ENCODE measurements at regions not wholly inside any gene's neighbourhood (a gene's known extent, or its start where the extent isn't known, plus 50 kb on each side); places are given as distances from the start of the nearest gene placed in this dataset.

DNA sequence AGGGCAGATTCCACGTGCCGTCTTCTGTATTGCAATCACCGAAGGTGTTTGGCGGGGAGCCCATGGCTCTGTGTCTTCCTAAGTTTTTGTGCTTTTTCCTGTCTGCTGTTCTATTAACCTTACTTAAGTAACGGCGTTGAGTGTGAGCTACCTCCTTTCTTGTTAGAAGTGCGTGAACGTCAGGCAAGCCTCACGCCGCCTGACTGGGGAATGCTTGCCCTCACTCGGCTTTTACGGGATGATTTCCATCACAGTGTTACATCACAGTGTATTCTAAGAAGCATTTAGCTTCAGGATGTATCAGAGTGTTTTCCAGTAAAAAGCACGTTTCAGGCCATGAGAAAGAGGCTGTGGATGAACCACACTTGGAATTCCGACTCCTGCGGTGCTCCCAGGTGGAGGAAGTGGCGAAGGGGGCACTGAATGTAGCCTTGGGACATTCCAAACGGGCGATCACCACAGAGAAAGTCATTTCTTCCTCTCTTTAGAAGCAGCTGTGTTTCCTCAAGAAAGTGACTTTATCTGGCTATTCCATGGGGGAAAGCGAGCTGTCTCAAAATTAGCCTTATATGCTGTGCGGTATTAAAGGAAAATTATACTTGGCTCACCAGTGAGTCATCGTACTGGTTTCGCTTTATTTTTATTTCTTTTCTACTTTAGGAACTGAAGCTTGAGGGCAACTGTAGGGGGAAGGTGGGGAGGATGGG, 290.7 kb downstream of the KLF6 start:
- in situ Hi-C loops (cut with HindIII; ENCODE audit: low pct_unique_long_range_greater_than_20kb, low sequenced_read_pairs), result no loop called here
- DNase-seq (ENCODE audit: low read depth, low spot score), result no peak

DNA sequence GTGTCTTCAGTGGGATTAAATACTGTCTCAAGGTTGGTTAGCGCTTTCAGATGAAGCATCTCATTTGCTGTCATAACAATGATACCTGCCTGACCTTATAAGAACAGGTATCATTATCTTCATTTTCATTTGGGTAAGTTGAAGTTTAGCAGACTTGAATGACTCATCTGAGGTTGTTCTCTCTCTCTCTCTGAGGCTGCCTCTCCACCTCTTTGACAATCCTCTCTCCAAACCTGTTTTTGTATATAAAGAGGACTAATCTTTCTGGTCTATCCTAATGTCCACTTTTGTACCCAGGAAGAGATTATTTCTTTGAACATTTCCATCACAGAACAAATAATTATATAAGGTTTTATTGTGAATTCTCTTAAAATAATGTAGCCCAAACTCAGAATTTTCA, 291.4 kb downstream of the KLF6 start:
- in situ Hi-C loops (cut with HindIII; ENCODE audit: low pct_unique_long_range_greater_than_20kb, low sequenced_read_pairs), result no loop called here
- DNase-seq (ENCODE audit: low read depth, low spot score), result no peak

DNA sequence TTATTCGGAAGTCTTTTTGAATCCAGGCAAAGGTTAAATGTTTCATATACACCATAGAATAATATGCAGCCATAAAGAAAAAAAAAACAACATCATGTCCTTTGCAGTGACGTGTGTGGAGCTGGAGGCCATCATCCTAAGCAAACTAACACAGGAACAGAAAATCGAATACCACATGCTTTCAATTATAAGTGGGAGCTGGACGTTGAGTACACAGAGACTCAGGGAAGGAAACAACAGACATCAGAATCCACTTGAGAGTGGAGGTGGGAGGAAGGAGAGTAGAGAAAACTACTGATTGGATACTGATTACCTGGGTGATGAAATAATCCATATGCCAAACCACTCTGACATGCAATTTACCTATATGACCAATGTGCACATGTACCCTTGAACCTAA, 293.4 kb downstream of the KLF6 start:
- in situ Hi-C loops (cut with HindIII; ENCODE audit: low pct_unique_long_range_greater_than_20kb, low sequenced_read_pairs), result no loop called here
- no peak for DNase-seq (ENCODE audit: low read depth, low spot score)

DNA sequence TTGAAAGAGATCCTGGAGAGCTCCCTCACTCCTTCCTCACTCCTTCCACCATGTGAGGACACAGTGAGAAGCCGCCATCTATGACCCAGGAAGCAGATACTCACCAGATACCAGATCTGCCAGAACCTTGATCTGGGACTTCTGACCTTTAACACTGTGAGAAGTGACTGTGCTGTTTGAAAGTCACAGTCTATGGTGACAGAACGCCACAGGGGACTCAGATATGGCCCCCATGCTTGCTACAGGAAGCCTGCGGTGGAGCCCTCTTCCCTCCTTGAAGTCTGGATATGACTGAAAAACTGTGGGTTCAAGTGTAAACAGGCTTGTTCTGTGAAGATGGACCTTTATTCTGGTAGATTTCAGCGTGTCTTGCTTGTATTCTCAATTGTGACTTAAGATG, 297.8 kb downstream of the KLF6 start:
- no peak for DNase-seq (ENCODE audit: low read depth, low spot score)
- in situ Hi-C loops (cut with HindIII; ENCODE audit: low pct_unique_long_range_greater_than_20kb, low sequenced_read_pairs), result no loop called here

DNA sequence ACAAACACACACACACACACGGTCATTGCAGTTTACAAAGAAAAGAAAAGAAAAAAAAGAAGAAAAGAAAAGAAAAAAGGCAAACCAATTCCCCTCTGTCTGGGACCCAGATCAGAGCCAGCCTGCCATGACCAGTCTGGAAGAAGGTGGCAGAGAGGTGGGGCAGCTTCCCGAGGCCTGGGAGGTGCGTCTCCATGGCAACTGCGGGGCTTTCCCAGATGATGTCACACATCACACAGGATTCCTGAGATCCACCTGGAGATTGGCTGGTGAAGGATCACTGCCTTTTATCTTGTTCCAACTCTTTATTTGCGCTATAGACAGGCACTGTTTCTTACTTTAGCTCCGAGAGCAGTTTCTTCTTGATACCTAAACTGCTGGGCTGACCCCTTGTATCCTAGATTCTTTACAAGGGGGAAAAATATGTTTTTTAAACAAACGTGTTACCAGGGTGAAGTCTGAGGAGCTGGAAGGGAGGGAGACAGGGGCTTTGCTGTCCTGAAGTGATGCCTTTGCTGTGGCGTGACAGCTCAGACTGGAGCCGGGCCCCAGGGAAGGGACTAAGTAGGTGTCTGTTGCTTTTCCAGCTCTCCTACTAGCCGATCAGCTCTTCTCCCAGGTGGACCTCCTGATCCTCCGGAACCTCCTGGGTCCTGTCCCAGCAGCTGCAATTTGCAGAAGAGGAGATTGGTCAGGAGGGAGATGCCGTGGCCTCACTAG, 298.5 kb downstream of the KLF6 start:
- in situ Hi-C loops (cut with HindIII; ENCODE audit: low pct_unique_long_range_greater_than_20kb, low sequenced_read_pairs), result no loop called here
- DNase-seq (ENCODE audit: low read depth, low spot score), result no peak

DNA sequence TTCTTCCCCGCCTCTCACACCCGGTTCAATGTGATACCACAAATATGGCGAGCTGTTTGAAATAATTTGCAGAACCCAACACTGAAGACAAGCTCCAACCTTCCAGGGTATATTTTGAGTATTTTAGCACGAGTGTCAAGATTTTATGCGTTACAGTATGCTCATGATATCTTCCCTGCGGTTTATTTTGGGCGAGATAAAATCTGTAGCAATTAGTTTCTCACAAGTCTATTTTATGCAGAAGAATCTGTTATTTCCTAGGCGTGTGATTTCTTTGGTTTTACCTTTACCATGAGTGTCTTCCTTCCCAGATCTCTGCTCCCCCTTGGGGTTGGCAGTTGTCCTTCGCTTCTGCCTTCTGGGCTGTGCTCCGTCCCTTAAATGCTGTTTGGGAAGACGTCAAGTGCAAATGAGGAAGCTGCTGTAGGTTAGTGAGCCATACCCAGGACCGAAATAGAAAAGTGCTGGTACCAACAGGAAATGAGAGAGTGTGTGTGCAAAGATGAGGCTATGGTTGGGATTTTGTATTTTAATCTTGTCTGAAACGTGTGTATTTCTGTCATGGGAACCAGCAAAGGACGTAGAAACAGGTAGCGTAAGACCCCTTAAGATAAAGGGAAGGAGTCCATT, 299.8 kb downstream of the KLF6 start:
- no peak for DNase-seq (ENCODE audit: low read depth, low spot score)
- in situ Hi-C loops (cut with HindIII; ENCODE audit: low pct_unique_long_range_greater_than_20kb, low sequenced_read_pairs), result no loop called here

DNA sequence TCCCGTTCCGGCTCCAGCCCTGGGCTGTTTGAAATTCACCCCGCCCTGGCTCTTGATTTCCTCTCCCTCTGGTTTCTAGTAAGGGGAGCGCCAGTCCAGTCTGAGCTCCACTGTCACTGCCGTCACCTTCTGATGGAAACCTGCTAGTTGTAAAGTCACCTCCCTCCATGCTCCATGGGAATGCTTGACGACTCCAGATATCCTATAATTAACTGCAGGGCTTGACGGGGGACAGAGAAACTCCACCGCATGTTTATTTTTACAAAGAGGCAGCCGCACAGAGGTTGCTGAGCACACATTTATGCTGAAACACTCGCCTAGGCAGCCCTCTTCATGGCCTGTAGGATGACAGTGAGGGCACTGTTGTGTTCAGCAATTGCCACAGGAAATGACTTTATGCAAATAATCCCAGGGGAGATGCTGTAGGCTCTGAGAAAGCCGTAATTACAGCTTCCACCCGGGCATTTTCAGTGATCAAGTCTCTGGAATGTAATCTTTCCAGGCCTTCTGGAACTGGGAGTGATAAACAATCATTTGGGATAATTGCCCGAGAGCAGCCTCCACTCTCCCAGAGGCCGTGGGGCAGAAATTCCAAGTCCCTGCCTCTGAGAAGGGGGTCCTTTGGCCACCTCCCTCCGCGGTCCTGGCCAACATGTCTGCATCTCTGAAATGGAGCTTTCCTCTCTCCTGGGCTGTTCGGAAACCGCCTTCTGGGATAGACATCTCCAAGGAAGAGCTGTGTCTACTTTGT, 300.5 kb downstream of the KLF6 start:
- no peak for DNase-seq (ENCODE audit: low read depth, low spot score)
- in situ Hi-C loops (cut with HindIII; ENCODE audit: low pct_unique_long_range_greater_than_20kb, low sequenced_read_pairs), result no loop called here

DNA sequence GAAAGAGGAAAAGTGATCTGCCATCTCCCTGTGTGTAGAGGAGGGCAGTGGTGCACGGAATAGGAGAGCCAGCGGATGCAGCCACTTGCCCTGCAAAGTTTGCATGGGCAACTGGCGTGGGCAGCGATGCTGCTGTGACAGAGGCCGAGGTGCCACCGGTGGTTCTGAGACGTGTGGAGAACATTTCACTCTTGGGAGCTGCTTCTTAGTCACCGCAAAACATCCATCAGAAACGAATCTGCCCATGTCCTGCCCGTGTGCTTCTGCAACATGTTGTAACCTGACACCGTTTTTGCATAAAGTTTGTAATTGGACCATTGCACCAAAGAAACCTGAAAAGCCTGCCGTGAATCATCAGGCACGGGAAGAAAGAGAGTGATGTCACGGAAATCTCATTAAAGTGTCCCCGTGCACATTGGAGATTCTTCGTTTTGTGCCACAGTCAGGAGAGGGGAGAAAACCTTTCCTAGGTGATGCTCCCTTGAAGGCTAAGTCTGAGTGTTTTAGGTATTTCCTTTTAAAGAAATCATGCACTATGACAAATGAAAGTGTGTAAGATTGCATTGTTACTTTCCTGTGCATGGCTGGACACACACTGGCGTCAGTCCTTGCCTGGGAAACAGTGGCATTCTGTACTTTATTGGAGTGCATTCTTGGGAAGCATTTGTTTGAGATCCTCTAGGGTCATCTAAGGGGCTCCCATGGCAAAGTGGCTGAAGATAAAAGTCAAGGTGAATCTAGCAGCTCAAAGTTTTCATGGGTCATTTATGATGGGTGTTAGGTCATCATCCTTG, 302.6 kb downstream of the KLF6 start:
- in situ Hi-C loops (cut with HindIII; ENCODE audit: low pct_unique_long_range_greater_than_20kb, low sequenced_read_pairs), result no loop called here
- DNase-seq (ENCODE audit: low read depth, low spot score), result no peak

DNA sequence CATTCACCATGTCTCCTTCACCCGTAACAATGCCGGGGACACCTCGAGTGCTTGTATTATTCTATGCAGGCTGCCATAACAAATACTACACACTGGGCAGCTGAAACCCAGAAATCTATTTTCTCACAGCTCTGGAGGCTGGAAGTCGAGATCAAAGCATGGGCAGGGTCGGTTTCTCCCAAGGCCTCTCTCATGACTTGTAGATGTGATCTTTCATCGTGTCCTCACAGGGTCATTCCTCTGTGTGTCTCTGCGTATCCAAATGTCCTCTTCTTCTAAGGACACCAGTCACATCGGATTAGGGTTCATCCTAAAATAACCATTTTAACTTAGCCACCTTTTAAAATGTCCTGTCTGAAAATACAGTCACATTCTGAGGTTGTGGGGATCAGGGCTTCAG, 303.5 kb downstream of the KLF6 start:
- DNase-seq (ENCODE audit: low read depth, low spot score), result no peak
- in situ Hi-C loops (cut with HindIII; ENCODE audit: low pct_unique_long_range_greater_than_20kb, low sequenced_read_pairs), result no loop called here

DNA sequence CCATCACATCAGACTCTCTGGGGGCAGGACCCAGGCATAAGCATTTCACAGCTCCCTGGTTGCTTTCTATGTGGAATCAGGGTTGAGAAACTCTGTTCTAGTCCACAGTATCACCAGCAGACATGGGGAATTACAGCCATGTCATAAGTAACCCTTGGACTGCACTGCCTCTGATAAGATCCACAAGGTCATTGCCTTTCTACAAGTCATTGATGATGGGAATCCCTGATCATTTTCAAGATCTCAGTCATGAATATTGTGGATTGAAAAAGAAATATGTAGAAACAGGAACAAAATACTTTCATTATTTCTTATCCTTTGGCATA, 304.1 kb downstream of the KLF6 start:
- in situ Hi-C loops (cut with HindIII; ENCODE audit: low pct_unique_long_range_greater_than_20kb, low sequenced_read_pairs), result no loop called here
- no peak for DNase-seq (ENCODE audit: low read depth, low spot score)

DNA sequence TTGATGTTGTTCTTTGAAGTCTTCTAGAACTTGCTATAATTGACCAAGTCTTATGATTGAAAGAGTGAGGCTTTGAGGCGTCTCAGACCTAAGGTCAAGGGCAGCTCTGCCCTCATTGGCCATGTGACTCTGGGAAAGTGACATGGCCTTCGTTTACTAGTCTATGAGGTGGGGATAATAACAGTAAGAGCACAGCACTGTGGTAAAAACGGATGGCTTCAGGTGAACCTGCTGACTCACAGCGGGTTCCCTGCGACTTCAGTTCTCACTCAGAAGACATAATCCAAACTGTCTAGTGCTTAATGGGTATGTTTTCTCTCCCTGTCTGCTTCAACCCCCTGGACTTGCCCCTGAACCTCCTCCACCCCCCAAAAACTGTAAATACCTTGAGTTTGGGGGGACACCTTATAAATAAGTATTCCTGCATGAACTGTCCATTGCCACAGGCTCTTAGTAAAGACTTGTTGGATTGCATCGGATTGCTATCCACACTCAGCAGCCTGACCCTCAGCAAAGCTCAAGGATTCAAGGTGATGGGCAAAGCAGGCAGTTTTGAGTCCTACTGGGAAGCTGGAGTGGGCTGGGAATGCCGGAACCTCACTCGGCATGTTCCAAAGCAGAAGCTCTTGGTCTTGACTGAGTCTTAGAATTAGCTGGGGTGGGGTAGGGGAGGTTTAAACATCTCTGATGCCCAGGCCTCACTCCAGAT, 304.6 kb downstream of the KLF6 start:
- in situ Hi-C loops (cut with HindIII; ENCODE audit: low pct_unique_long_range_greater_than_20kb, low sequenced_read_pairs), result no loop called here
- DNase-seq (ENCODE audit: low read depth, low spot score), result no peak

DNA sequence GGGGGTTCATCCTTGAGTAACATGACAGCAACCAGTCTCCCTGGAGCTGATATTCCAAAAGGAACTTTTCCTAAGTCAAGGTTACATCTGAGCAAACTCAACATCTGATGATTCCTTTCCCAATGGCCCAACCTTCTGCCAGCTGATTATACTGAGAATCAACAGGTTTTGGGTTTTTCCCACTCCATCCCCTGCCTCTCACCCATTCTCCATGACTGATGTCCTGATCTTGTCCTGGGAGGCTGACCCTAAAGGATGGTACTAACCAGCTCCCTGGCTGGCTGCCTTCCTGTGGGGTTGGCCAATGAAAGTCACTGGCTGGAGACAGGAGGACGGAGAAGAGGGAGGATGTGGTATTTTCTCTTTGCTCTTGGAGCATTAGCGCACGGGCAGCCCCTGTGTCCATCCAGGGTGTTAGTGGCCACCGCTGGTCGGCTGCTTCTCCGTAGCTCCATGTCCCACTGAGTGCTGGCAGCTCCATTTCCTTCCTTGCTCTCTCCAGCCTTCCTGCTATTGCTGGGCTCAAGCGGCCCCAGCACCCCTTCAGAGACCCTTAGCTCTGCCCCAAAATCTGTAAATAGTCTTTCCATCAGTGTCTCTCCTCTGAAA, 306.2 kb upstream of the PITRM1 start:
- in situ Hi-C loops (cut with HindIII; ENCODE audit: low pct_unique_long_range_greater_than_20kb, low sequenced_read_pairs), result no loop called here
- DNase-seq (ENCODE audit: low read depth, low spot score), result no peak

DNA sequence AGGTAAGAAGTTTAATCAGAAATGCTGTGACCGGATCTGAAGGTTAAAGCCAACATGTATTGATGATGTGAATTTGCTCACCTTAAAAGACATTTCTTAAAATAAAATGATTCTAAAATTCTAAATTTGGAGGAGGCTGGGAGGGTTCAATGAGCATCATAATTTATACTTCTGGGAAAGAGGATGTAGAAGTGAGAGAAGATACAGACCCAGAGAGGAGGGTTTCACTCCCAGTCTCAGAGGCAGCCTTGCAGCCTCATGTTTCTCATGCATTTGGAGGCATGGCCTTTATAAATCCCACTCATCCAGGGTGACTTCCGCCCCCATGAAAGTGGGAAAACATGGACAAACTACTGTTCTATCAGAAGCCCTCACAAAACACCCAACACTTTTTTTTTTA, 305.6 kb upstream of the PITRM1 start:
- in situ Hi-C loops (cut with HindIII; ENCODE audit: low pct_unique_long_range_greater_than_20kb, low sequenced_read_pairs), result no loop called here
- no peak for DNase-seq (ENCODE audit: low read depth, low spot score)

DNA sequence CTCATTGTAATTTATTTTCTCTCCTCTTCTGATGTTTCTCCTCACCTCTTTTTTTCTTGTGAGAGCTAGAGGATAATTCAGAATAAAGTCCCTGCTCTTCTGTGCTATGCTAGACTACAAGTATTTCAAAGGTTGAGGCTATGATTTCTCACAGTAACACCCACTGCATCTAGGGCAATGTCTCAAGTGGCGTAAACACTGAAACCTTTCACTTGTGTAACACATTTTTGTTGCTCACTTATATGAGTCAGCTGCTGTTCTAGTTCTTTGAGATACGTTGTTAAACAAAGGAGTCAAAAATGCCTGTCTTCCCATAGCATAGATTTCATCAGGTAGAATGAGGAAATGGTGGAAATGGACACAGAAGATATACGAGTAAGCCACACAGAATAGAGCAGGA, 305.1 kb upstream of the PITRM1 start:
- DNase-seq (ENCODE audit: low read depth, low spot score), result no peak
- in situ Hi-C loops (cut with HindIII; ENCODE audit: low pct_unique_long_range_greater_than_20kb, low sequenced_read_pairs), result no loop called here

DNA sequence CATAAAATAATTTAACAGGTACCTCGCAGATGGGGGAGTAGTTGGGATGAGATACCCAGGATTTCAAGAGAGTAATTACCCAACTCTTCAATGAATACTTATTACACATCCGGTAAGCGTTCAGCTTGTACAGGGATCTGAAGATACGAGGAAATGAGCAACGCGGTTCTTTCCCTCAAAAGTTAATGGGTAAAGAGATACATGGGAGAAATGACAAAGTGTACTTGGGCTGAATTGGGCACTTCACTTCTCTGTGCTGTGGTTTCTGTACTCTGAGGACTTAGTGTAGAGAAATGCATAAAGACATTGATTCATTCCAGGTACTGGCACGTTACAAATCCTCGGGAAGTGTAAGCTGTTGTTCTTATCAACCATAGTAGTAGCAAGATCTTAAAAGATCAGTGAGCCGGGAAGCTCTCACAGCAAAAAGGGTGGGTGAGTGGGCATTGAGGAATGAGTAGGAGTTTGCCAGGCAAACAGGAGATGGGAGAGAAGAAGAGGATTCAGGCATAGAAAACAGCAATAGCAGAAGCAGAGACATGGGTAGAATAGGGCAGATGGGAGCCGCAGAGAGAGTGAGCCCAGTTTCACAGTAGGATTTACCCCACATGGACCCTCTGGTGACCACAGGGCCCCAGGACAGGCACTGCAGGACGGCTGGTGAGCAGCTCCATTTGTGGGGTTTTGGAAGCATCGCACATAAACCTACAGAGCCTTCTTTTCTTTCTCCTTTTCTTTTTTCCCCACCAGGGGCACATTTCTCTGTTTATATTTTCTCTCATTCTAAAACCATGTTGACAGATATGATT, 304.3 kb upstream of the PITRM1 start:
- no peak for DNase-seq (ENCODE audit: low read depth, low spot score)
- in situ Hi-C loops (cut with HindIII; ENCODE audit: low pct_unique_long_range_greater_than_20kb, low sequenced_read_pairs), result no loop called here

DNA sequence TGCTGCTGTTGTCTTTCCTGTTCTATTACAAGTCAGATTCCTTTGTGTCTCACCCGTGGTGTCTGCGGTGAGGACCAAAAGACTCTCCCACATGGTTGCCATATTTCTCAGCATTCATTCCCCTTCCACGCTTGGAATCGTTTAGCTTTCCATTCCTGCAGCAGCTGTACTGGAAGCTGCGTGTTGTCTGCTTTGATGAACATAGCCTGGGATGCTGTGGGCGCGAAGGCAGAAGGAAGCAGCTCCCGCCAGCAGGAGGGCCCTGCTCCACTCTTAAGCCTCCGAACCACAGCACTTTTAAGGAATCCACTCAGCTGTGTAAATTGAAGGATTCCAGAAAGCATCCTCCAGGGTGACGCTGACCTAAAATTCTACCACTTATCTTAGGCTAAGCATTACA, 303.6 kb upstream of the PITRM1 start:
- in situ Hi-C loops (cut with HindIII; ENCODE audit: low pct_unique_long_range_greater_than_20kb, low sequenced_read_pairs), result no loop called here
- DNase-seq (ENCODE audit: low read depth, low spot score), result no peak
